ENCODE measurements at regions not wholly inside any gene's neighbourhood (a gene's known extent, or its start where the extent isn't known, plus 50 kb on each side); places are given as distances from the start of the nearest gene placed in this dataset.

DNA sequence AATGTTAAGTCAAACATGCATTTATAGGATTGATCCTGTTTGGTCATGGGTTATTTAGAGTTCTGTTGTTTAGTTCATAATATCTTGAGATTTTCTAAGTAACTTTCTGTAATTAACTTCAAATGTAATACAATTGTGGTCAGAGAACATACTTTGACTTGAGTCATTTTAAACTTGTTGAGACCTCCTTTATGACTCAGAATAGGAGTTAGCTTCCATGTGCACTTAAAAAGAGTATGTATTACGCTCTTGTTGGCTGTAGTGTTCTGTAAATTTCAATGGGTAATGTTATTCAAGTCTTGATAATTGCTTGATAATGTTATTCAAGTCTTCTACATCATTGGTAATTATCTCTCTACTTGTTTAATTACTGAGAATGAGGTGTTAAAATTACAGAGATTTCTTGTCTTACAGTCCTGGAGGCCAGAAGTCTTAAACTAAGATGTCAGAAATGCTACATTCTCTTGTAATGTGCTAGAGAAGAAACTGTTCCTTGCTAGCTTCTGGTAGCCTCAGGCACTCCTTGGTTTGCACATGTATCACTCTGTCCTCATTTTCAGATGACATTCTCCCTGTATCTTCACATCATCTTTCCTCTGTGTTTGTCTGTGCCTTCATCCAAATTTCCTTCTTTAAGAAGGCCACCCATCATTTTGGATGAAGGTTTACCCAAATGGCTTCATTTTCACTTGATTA lies 197.3 kb downstream of the TMTC3 start:
- Histone ChIP-seq H4K20me1 (ENCODE audit: insufficient read depth, low read length, poor library complexity, severe bottlenecking) (no peaks in the 10 kb centered on the region), H2AFZ (ENCODE audit: low read length) (no peak overlapping the region), H3K4me3 (ENCODE audit: low read length, poor library complexity, severe bottlenecking) (no peak overlapping the region), H3K27me3 (ENCODE audit: insufficient read depth, low read length, poor library complexity, severe bottlenecking) (no peaks in the 10 kb centered on the region), H3K9me3 (ENCODE audit: insufficient read depth, low read depth, low read length) (no peaks in the 10 kb centered on the region), H3K4me2 (ENCODE audit: low read depth, low read length, poor library complexity, severe bottlenecking) (no peak overlapping the region), H3F3A (ENCODE audit: low read depth) (no peaks in the 10 kb centered on the region), H3K79me2 (ENCODE audit: insufficient read depth, low read length) (no peaks in the 10 kb centered on the region), H3K9ac (ENCODE audit: low read depth, low read length, poor library complexity, severe bottlenecking) (no peak overlapping the region), H3K4me1 (ENCODE audit: insufficient read depth, low read length, poor library complexity, severe bottlenecking) (no peaks in the 10 kb centered on the region), H3K9me2 (replicated peaks; ENCODE audit: low read depth, low read length) (no peaks in the 10 kb centered on the region), H3K36me3 (ENCODE audit: insufficient read depth, low read length) (no peaks in the 10 kb centered on the region)
- TF ChIP-seq, protein P1, sequence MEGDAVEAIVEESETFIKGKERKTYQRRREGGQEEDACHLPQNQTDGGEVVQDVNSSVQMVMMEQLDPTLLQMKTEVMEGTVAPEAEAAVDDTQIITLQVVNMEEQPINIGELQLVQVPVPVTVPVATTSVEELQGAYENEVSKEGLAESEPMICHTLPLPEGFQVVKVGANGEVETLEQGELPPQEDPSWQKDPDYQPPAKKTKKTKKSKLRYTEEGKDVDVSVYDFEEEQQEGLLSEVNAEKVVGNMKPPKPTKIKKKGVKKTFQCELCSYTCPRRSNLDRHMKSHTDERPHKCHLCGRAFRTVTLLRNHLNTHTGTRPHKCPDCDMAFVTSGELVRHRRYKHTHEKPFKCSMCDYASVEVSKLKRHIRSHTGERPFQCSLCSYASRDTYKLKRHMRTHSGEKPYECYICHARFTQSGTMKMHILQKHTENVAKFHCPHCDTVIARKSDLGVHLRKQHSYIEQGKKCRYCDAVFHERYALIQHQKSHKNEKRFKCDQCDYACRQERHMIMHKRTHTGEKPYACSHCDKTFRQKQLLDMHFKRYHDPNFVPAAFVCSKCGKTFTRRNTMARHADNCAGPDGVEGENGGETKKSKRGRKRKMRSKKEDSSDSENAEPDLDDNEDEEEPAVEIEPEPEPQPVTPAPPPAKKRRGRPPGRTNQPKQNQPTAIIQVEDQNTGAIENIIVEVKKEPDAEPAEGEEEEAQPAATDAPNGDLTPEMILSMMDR (conservative IDR thresholded peaks at IDR 0.05; ENCODE audit: low read length) = no peak
- TF ChIP-seq EZH2phosphoT487 (IDR thresholded peaks at IDR 0.05; ENCODE audit: borderline replicate concordance) = no peak

DNA sequence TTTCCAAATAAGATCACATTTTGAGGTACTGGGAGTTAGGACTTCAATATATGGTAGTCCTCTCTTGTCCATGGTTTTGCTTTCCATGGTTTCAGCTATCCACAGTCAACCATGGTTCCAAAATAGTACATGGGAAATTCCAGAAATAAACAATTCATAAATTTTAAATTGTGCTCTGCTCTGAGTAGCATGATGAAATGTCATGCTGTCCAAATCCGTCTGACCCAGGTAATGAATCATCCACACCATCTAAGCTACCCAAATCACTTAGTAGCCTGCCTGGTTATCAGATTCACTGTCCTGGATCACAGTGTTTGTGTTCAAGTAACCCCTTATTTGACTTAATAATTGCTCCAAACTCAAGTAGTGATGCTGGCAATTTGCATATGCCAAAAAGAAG lies 197.9 kb downstream of the TMTC3 start:
- no peaks in the 10 kb centered on the region for H4K20me1 ChIP-seq (ENCODE audit: insufficient read depth, low read length, poor library complexity, severe bottlenecking)
- no peaks in the 10 kb centered on the region for H3K27me3 ChIP-seq (ENCODE audit: insufficient read depth, low read length, poor library complexity, severe bottlenecking)
- H3F3A ChIP-seq (ENCODE audit: low read depth) = no peaks in the 10 kb centered on the region
- H3K9ac ChIP-seq (ENCODE audit: low read depth, low read length, poor library complexity, severe bottlenecking) = no peak overlapping the region
- no peak overlapping the region for H3K4me2 ChIP-seq (ENCODE audit: low read depth, low read length, poor library complexity, severe bottlenecking)
- TF ChIP-seq, protein P1 (conservative IDR thresholded peaks at IDR 0.05; ENCODE audit: low read length) = no peak
- TF ChIP-seq EZH2phosphoT487 (IDR thresholded peaks at IDR 0.05; ENCODE audit: borderline replicate concordance) = no peak
- no peaks in the 10 kb centered on the region for H3K36me3 ChIP-seq (ENCODE audit: insufficient read depth, low read length)
- no peak overlapping the region for H3K4me3 ChIP-seq (ENCODE audit: low read length, poor library complexity, severe bottlenecking)
- H3K79me2 ChIP-seq (ENCODE audit: insufficient read depth, low read length) = no peaks in the 10 kb centered on the region
- H2AFZ ChIP-seq (ENCODE audit: low read length) = no peak overlapping the region
- H3K4me1 ChIP-seq (ENCODE audit: insufficient read depth, low read length, poor library complexity, severe bottlenecking) = no peaks in the 10 kb centered on the region
- H3K9me3 ChIP-seq (ENCODE audit: insufficient read depth, low read depth, low read length) = no peaks in the 10 kb centered on the region
- H3K9me2 ChIP-seq (replicated peaks; ENCODE audit: low read depth, low read length) = no peaks in the 10 kb centered on the region

DNA sequence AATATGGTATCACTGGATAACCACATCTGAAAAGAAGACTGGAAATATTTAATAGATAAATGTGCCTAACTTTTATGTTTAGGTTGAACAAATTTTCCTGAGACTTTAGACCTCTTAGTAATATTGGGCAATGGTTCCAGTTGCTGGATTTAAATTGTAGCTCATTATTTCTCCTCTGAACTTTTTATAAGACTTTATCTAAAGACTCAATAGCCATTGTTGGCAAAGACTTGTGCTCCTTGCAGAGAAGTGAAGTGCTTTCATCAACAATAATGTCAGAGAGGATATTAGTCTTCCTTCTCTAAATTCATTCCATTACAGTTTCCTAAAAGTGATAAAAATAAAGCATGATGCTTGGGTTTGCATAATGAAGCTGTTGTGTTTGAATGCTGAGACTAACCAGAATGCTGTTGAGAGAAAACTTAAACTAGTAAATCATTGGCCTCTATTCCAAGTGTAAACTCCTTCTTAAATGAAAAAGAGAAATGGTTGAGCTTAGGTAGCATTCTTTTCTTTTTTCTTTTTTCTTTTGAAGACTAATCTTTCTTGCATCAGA lies 200.2 kb downstream of the TMTC3 start:
- Histone ChIP-seq H4K20me1 (ENCODE audit: insufficient read depth, low read length, poor library complexity, severe bottlenecking) (no peaks in the 10 kb centered on the region), H3K36me3 (ENCODE audit: insufficient read depth, low read length) (no peaks in the 10 kb centered on the region), H2AFZ (ENCODE audit: low read length) (no peak overlapping the region), H3K9me2 (replicated peaks; ENCODE audit: low read depth, low read length) (no peaks in the 10 kb centered on the region), H3K4me3 (ENCODE audit: low read length, poor library complexity, severe bottlenecking) (no peak overlapping the region), H3K27me3 (ENCODE audit: insufficient read depth, low read length, poor library complexity, severe bottlenecking) (no peaks in the 10 kb centered on the region), H3K9ac (ENCODE audit: low read depth, low read length, poor library complexity, severe bottlenecking) (no peak overlapping the region), H3F3A (ENCODE audit: low read depth) (no peaks in the 10 kb centered on the region), H3K9me3 (ENCODE audit: insufficient read depth, low read depth, low read length) (no peaks in the 10 kb centered on the region), H3K4me2 (ENCODE audit: low read depth, low read length, poor library complexity, severe bottlenecking) (no peak overlapping the region), H3K4me1 (ENCODE audit: insufficient read depth, low read length, poor library complexity, severe bottlenecking) (no peaks in the 10 kb centered on the region), H3K79me2 (ENCODE audit: insufficient read depth, low read length) (no peaks in the 10 kb centered on the region)
- no peak for TF ChIP-seq EZH2phosphoT487 (IDR thresholded peaks at IDR 0.05; ENCODE audit: borderline replicate concordance)
- TF ChIP-seq, protein P1 (conservative IDR thresholded peaks at IDR 0.05; ENCODE audit: low read length) = no peak
